ENCODE measurements at regions not wholly inside any gene's neighbourhood (a gene's known extent, or its start where the extent isn't known, plus 50 kb on each side); places are given as distances from the start of the nearest gene placed in this dataset.
"Not testable (repeated sequence)": the region's sequence is repeated elsewhere in the genome, so short reads cannot be mapped to it uniquely, and the experiment has no call there.

- no peak for DNase-seq (ENCODE audit: low read depth)
These were observed 1843.5 kb upstream of the AGA start for GRCh38 chr4:179285696-179286095.

- DNase-seq (ENCODE audit: low read depth) = no peak
These were observed 1849.4 kb upstream of the AGA start for GRCh38 chr4:179291657-179292056.

GRCh38 chr4:179292468-179292867 lies 1850.2 kb upstream of the AGA start:
- DNase-seq (ENCODE audit: low read depth) = no peak

- no peak for DNase-seq (ENCODE audit: low read depth)
These were observed 1865.3 kb upstream of the AGA start for GRCh38 chr4:179307297-179308136.

GRCh38 chr4:179313823-179314222 lies 1871.6 kb upstream of the AGA start:
- DNase-seq (ENCODE audit: low read depth) = no peak

- DNase-seq (ENCODE audit: low read depth) = no peak
These were observed 1882.9 kb upstream of the AGA start for GRCh38 chr4:179325181-179325580.

GRCh38 chr4:179328627-179329026 lies 1886.4 kb upstream of the AGA start:
- no peak for DNase-seq (ENCODE audit: low read depth)

GRCh38 chr4:179331362-179331761 lies 1889.1 kb upstream of the AGA start:
- DNase-seq (ENCODE audit: low read depth) = no peak

GRCh38 chr4:179344861-179345260 lies 1902.6 kb upstream of the AGA start:
- DNase-seq (ENCODE audit: low read depth) = no peak

- no peak for DNase-seq (ENCODE audit: low read depth)
These were observed 1910.0 kb upstream of the AGA start for GRCh38 chr4:179352221-179352620.

GRCh38 chr4:179353786-179354185 lies 1911.5 kb upstream of the AGA start:
- no peak for DNase-seq (ENCODE audit: low read depth)

- DNase-seq (ENCODE audit: low read depth) = no peak
These were observed 1919.8 kb upstream of the AGA start for GRCh38 chr4:179361978-179362486.

- not testable (repeated sequence) for DNase-seq (ENCODE audit: low read depth)
These were observed 1923.7 kb upstream of the AGA start for GRCh38 chr4:179365932-179366331.

GRCh38 chr4:179372242-179372641 lies 1930.0 kb upstream of the AGA start:
- DNase-seq (ENCODE audit: low read depth) = no peak

- DNase-seq (ENCODE audit: low read depth) = no peak
These were observed 1930.5 kb upstream of the AGA start for GRCh38 chr4:179372746-179373145.

GRCh38 chr4:179378847-179379246 lies 1936.6 kb upstream of the AGA start:
- not testable (repeated sequence) for DNase-seq (ENCODE audit: low read depth)

- no peak for DNase-seq (ENCODE audit: low read depth)
These were observed 1950.5 kb upstream of the AGA start for GRCh38 chr4:179392787-179393186.

GRCh38 chr4:179398414-179398813 lies 1956.2 kb upstream of the AGA start:
- DNase-seq (ENCODE audit: low read depth) = no peak

- no peak for DNase-seq (ENCODE audit: low read depth)
These were observed 1957.0 kb upstream of the AGA start for GRCh38 chr4:179399054-179399782.

GRCh38 chr4:179415037-179415846 lies 1973.0 kb upstream of the AGA start:
- no peak for DNase-seq (ENCODE audit: low read depth)

- DNase-seq (ENCODE audit: low read depth) = no peak
These were observed 1973.6 kb upstream of the AGA start for GRCh38 chr4:179415847-179416223.

- DNase-seq (ENCODE audit: low read depth) = no peak
These were observed 1975.1 kb upstream of the AGA start for GRCh38 chr4:179417357-179417756.
